ENCODE measurements at regions not wholly inside any gene's neighbourhood (a gene's known extent, or its start where the extent isn't known, plus 50 kb on each side); places are given as distances from the start of the nearest gene placed in this dataset.
"Not testable (repeated sequence)": the region's sequence is repeated elsewhere in the genome, so short reads cannot be mapped to it uniquely, and the experiment has no call there.

DNA sequence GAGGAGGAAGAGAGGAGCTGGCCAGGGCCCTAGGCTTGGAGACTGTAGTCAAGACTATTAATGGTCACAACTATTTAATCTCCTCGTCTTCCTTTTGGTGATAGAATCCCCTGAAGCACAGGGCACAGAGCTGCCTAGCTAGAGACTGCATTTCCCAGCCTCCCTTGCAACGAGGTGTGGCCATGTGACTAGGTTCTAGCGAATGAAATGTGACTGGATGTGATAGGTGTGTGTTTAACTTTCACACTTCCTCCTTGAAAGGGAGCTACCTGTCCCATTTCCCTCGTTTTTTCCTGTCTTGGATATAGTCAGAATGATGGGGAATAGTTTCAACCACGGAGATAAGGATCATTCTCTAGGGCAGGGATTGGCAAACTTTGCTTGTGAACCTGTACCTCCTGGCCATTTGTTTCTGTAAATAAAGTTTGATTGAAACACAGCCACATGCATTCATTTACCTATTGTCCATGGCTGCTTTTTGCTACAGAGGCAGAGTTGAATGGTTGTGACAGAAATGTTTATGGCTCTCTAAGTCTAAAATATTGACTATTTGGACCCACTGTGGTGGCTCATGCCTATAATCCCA, 313.5 kb downstream of the MIAT start:
- no peak for DNase-seq (ENCODE audit: low read depth in 2 of 2)

DNA sequence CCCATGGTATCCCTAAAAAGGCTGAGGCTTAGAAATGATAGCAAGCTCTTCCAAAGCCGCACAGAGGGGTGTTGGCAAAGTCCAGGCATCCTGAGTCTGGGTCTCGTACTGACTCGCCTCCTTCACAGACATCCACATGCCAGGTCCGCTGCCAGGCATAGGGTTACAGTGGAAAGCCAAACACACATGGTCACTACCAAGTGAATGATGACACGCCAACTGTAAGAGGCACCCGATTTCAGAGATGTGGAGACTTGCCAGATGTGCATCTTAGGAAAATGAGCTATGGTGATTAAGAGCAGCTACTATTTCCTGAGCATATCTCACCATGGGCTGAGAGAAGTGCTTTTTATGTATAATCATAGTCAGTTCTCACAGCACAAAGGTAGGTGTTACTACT, 314.9 kb downstream of the MIAT start:
- no peak for DNase-seq (ENCODE audit: low read depth in 2 of 2)

DNA sequence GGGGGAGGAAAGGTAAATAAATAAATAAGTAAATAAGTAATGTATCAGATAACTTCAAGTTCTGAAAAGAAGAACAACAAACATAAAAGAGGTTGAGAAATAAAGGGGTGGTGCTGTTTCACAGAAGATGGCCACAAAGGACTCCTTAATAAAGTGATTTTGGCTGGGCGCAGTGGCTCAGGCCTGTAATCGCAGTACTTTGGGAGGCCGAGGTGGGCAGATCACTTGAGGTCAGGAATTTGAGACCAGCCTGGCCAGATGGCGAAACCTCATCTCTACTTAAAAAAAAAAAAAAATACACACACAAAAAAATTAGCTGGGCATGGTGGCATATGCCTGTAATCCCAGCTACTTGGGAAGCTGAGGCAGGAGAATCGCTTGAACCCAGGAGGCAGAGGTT, 315.5 kb downstream of the MIAT start:
- not testable (repeated sequence) for DNase-seq (ENCODE audit: low read depth in 2 of 2)

DNA sequence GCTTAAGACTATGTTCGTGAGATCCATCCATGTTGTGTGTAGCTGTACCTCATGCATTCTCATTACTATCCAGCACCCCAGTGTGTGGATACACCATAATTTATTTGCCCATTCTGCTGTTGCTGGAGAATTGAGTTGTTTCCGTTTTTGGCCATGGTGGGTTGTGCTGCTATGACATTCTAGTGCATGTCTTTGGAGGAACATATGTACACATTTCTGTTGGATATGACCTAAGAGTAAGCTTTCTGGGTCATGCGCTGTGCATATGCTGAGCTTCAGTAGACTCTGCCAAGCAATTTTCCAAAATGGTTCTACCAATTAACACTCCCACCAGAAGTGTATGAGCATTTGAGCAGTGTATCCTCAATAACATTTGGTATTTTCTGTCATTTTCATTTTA, 316.6 kb downstream of the MIAT start:
- no peak for DNase-seq (ENCODE audit: low read depth in 2 of 2)

DNA sequence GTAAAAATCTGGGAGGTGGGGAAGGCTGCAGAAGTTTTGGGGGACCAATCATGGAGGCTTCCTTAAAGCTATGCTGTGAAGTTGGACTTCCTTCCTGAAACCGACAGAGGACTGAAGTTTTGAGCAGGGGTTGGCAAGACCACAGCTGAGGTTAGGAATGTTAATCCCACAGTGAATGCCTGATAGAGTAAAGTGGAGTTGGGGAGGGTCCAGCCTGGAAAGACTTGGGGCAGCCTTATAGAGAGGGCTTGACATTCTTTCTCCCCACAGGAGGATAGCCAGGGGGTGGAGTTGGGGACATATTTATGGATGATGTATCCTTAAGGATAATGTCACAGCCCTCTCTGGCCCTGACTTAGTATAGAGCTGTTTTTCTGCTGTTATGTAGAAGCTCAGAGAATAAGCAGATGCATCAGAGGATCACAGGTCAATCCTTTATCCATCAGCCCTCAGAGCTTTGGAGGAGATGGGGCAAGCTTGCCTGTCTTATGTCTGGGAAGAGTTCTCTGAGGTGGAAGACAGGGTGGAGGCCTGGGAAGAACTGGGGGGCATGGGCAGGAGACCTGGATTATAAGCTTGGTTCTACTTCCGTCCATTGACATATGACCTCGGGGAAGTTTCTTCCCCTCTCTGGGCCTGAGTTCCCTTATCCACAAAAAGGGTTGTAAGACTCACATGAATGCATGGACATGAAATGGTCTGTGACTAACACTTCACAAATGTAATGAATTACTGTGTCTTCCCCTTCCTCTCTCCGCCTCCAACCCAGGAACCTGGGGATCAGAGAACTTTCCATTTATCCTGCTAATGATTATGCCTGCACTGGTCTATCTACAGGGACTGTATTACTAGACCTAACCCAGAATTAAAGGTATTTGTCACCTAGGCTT, 317.8 kb downstream of the MIAT start:
- DNase-seq (ENCODE audit: low read depth in 2 of 2): no peak

DNA sequence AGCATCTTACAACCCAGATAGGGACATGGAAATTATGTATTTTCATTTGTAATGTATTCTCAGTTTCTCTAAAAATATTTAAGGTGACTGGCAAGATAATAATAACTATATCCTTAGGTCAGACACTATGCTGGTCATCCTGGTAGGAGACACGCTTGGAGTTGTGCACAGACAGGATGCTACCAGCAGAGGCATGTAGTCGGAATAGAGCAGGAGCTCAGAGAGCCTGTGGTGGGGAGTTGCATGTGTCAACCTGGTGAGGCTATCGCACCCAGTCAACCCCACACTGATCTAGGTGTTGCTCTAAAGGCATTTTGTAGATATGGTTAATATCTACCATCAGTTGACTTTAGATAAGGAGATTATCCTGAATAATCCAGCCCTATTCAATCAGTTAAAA, 318.5 kb downstream of the MIAT start:
- no peak for DNase-seq (ENCODE audit: low read depth in 2 of 2)

DNA sequence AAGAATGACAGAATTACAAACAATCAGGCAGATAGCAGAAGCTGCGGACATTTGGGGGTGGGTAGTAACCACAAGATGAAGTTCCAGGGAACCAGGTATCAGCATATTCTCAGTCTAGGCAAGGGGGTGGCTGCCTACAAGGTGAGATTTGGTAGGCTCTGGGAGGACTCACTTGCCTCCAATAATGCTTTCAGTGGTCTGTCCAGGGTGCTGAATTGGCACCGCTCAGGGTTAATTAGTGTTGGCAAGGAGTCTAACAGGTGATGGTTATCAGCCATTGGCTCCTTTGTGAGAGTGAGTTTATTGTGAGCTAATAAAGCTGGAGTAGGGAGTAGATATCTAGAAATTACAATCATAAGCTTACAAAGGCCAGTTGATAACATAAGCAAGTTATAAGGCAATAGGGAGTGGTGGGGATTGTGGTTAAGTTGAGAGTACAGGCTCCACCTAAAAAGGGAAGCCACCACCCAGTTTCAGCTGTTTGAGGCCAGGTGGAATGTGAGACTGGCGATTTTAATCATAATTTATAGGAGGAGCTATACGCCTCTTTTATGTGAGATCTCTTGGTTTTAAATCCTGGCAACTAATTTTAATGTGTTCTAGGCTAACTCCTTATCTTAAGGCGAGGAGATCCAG, 320.5 kb downstream of the MIAT start:
- no peak for DNase-seq (ENCODE audit: low read depth in 2 of 2)

DNA sequence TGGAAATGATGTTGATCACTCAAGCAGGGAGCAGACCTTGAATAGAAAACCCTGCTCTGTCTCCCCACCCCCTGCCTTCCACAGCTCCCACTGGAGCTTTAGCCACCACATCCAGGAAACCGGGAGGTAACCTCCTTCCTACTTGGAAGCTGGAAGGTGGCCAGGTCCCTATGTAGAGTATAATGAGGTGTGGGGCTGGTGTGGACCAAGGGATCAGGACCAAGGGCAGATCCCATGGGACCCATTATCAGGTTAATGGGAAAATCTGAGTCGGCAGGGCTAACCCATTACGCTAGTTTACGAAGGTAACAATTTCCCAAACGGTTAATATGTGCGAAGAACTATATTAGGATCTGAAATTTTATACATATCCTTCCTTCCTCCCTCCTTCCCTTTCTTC, 321.9 kb downstream of the MIAT start:
- no peak for DNase-seq (ENCODE audit: low read depth in 2 of 2)

DNA sequence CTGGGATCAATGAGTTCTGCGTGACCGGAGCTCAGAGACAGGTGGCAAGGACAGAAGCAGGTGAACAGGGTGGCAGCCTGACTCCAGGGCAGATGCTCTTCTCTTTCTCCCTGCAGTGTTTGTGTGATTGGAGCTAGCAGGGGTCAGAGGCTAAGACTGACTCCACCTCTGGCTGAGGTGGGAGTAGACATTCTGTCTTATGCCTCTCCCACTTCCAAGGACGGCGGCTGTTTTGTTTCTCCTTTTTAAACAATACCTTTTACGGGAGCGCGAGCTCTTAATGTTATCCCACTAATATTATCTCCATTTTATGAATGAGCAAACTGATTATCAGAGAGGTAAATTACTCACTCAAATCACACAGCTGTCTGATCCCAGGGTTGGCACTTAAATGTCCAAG, 323.7 kb downstream of the MIAT start:
- no peak for DNase-seq (ENCODE audit: low read depth in 2 of 2)

DNA sequence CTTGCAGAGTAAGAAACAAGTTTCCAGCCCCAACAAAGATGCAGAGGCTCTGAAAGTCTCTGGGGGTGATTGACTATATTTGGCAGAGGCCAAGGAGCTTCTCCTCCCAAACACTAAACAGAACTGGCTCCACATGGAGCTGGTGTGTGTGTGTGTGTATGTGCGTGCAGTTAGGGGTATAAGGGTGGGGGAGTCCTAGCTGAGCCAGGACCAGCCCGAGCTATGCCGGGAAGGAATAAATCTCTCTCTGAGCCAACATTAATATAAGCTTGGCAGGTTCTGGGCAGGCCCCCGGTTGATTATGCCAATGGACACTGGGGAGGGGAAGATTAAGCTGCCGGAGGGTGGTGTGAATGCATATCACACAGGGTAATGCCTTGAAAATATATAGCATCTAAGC, 324.2 kb downstream of the MIAT start:
- DNase-seq (ENCODE audit: low read depth in 2 of 2): no peak

DNA sequence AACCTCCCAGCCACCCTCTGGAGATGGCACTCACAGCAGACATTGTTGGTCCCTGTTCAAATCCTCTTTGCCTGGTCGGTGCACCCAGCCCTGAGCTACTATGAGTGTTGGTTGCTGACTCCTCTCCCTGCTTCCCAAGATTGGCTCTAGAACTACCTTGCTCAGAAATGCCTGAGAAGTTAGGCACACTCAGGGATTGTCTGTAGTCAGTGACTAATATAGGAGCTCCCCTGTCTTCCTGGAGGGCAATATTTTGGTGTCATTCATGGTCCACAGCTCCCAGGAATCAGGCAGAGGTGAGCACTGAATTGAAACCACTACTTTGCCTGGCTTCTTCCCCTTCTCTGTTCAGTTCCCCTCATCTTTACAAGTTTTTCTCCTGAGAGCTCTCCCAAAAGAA, 325.9 kb downstream of the MIAT start:
- DNase-seq (ENCODE audit: low read depth in 2 of 2): no peak

DNA sequence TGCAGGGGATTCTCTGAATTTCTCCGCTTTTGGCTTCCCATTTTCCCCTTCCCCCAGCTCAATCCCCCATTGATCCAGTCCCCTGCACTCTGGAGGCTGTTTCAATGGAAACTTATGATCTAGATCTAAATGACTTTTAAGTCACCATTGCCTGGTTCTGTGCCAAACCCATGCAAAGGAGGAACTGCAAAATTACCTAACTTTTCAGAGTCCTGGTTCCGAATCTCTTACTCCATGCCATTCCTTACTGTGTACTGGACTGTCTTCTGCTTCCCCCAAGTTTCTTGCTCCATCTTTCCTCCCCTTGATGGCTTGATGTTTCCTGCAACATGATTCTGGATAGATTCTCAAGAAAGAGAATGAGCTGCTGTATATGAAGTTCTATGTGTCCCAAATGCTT, 327.8 kb downstream of the MIAT start:
- no peak for DNase-seq (ENCODE audit: low read depth in 2 of 2)

DNA sequence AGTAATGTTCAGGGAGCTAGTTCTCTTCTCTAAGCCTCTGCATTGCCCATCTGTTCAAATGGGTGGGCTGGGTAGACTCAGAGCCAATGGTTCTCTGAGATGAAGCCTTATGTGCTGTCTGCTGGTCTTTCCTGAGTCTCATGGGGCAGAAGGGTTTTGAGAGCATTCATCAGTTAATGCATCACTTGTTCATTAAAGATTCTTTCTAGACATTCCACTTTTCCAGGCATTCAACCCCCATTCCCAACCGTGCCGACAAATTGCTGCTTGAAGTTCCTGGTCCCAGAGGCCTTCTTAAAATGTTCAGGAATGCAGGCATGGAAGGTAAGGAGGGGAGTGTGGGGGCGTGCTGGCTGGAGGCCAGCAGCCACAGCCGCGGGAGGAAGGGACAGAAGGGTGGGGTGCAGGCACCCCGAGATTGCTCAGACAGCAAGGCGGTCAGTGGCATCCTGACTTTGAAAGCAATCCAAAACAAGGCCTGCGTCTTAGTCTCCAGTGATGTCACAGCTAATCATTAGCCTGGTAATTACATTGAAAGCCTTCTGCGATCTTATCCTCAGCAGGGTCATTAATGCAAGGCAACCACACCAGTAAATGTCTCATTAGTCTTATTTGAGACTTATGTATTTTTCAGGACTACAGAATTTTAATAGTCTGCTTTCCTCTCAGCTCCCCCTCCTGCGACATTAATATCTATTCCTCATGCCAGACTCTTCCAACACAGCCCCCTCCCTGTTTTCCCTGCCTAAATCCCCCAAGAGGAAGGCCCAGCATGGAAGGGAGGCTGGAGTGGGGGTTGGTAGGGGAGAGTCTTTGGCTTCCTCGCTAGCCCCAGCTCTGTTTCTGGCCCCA, 328.8 kb downstream of the MIAT start:
- no peak for DNase-seq (ENCODE audit: low read depth in 2 of 2)

DNA sequence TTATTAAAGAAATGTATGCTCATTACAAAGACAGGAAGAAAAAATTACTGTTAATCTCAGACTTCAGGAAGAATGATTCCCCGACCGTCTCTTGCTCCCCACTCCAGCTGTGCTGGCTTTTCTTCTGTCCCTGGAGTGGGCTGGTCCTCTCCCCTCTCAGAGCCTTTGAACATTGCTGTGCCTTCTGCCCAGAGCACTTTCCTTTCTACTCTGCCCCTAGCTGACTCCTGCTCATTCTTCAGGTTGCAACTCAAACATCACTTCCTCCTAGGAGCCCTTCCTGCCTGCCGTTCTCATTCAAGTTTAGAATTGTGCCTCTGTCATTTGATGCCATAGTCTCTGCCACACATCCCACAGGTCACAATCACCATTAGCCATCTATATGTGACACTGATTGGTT, 329.5 kb downstream of the MIAT start:
- DNase-seq (ENCODE audit: low read depth in 2 of 2): no peak

DNA sequence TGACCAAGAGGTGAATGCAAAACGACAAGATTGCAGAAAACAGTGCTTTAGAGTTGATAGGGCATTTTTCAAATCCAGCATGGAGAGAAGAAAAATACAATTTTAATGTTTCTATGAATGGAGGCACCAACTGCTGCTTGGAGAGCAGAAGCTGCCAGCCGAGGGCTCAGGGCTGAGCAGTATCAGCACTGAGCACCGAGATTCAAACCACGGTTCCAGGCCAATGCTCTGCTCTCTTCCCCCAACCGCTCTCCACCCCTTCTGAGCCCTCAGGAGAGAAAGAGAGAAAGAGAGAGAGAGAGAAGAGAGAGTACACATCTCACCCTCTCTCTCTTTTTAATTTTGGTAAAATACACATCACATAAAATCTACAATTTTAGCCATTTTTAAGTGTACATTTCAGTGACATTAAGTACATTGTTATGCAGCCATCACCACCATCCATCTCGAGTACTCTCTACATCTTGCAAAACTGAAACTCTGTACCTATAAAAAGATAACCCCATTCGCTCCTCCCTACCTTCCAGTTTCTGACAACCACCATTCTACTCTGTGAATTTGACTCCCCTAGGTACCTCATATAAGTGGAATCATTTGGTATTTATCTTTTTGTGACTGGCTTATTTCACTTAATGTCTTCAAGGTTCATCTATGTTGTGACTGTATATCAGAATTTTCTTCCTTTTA, 333.3 kb downstream of the MIAT start:
- DNase-seq (ENCODE audit: low read depth in 2 of 2): no peak

DNA sequence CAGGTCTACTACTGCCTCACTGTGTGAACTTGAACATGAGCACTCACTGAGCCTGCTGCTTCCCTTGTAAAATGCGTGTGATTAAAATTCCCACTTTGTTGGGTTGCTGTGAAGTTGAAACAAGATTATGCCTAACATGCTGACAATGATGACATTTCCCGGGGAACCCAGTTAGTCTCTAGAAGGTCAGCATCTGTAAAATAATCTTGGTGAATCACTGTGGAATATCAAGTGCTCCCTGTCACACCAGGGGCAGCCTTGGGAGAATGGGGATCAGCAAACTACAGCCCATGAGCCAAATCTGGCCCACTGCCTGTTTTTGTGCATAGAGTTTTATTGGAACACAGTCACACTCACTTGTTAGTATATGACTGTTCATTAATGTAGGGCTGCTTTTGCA, 335.2 kb downstream of the MIAT start:
- DNase-seq (ENCODE audit: low read depth in 2 of 2): no peak

DNA sequence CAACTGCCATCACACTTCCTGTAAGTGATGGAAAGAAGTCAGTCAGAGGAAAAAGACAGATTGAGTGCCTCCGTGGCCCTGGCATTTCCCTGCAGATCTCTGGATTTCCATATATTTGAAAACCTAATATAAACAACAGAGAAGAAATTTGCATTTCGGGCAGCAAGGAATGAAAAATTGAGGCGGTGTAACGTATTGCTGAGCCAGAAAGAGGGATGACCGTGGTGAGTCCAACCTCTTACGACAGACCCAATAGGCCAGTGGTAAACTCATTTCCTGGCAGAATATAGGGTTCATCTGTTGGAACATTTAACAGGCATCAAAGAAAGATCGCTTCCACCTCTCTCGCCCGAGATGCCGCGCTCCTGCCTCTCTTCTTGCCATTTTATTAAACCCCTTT, 336.5 kb downstream of the MIAT start:
- DNase-seq (ENCODE audit: low read depth in 2 of 2): no peak

DNA sequence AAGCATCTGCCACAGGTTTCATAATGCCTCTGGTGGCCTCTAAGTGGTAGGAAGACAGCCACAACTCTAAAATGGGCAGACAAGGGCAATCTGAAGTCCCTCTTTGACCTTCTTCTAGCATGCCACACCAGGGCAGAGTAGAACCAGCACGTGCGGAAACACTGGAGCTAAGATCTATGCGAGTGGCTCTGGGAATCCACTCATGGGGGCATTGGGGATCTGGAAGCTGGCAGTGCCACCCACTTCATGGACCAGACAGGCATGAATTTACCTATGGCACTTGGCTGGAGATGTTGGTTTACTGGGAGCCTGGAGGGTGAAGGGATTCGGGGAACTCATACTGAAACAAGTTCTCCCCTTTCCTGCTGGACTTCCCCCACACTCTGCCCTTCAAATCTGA, 337.4 kb downstream of the MIAT start:
- no peak for DNase-seq (ENCODE audit: low read depth in 2 of 2)

DNA sequence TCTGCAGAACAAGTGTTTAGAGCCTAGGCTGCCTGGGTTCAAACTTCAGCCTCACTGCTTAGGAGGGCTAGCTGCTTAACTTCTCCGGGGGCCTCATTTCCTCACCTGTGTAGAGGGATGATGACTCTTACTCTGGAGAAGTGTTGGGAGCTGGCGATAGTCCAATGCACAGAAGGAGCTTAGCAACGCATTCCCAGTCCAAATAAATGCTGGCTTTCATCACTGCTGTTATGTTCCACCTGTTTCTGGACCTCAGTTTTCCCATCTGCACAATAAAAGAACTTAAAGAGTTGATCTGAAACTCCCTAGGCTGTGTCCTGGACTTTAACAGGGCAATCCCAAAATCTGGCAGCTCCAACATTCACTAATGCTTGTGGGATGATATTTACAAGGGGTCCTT, 337.8 kb downstream of the MIAT start:
- no peak for DNase-seq (ENCODE audit: low read depth in 2 of 2)

DNA sequence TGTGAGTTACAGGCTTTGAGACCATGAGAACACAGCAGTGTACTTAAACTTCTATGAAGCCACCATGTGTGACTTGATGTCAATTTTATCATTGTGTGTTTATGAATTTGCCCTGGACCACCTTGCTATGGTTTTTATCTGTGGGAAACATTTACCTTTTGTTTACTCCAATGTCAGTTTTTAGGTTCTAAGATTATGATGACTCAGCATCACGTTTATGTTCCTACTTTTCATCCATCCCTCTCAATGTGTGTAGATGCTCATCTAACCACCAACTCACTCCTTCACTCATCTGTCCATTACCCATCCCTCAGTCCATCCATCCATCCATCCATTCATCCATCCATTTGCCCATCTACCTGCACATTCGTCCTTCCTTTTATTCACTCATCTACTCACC, 338.8 kb downstream of the MIAT start:
- no peak for DNase-seq (ENCODE audit: low read depth in 2 of 2)

DNA sequence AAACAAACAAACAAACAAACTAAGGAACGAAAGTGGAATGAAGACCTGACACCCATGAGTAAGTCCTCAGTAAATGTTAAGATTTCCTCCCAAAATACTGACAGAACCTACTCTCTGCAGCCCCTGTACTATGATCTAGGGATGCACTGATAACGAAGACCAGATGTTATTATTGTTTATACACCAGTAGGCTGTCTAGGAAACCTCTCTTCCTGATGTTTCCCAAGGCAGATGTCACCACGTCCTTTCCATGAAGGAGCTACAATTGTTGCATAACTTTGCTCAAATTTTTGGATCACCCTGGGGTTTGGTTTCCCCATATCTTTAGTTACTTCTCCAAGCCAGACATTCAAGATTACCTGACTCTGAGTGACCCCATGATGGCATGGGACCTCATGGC, 340.7 kb downstream of the MIAT start:
- DNase-seq (ENCODE audit: low read depth in 2 of 2): no peak

DNA sequence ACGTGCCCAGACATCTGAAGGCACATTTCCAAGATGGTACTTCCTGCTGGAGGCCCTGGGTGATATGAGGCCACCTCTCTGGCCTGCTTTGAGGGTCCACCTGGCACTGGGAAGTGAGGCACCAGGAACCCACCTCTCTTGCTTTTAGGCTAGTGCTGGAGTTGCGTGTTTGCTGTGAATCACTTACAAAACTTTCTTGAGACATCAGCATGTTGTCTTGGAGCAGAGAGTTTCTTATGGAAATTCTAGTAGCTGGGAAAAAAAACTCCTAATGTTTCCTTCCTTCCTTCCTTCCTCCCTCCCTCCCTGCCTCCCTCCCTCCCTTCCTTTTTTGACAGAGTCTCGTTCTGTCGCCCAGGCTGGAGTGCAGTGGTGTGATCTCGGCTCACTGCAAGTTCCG, 341.3 kb downstream of the MIAT start:
- DNase-seq (ENCODE audit: low read depth in 2 of 2): no peak

Data from stimulated activated CD4-positive, alpha-beta T cell treated with anti-CD3 and anti-CD28 coated beads, Interleukin-1b, Interleukin-23, amount 100 ng/mL, for 4 hours (primary cell).